ENCODE measurements at regions not wholly inside any gene's neighbourhood (a gene's known extent, or its start where the extent isn't known, plus 50 kb on each side); places are given as distances from the start of the nearest gene placed in this dataset.

GRCh38 chr17:71974051-71974450 is 146.8 kb upstream of the SOX9 start:
- no peak overlapping the region for H3K9ac ChIP-seq (ENCODE audit: low read length)
- H3K4me3 ChIP-seq (ENCODE audit: low read length), result no peak overlapping the region
- no peaks in the 10 kb centered on the region for H3K36me3 ChIP-seq (ENCODE audit: control insufficient read depth, insufficient read depth, low read length)
- peaks cover 9% of the 10 kb centered on the region for H3K4me1 ChIP-seq (ENCODE audit: control insufficient read depth, insufficient read depth, low read length)
- no peaks in the 10 kb centered on the region for H3K9me3 ChIP-seq (ENCODE audit: control insufficient read depth, low read length)
- no peaks in the 10 kb centered on the region for H3K27me3 ChIP-seq (ENCODE audit: control insufficient read depth, insufficient read depth, low read length)

GRCh38 chr17:71975331-71975801 is 145.5 kb upstream of the SOX9 start:
- Histone ChIP-seq H3K4me1 (ENCODE audit: control insufficient read depth, insufficient read depth, low read length) (peaks cover 9% of the 10 kb centered on the region), H3K36me3 (ENCODE audit: control insufficient read depth, insufficient read depth, low read length) (no peaks in the 10 kb centered on the region), H3K27me3 (ENCODE audit: control insufficient read depth, insufficient read depth, low read length) (no peaks in the 10 kb centered on the region), H3K9me3 (ENCODE audit: control insufficient read depth, low read length) (no peaks in the 10 kb centered on the region), H3K4me3 (ENCODE audit: low read length) (no peak overlapping the region), H3K9ac (ENCODE audit: low read length) (peak overlapping the region; percentile 1)

- H3K4me1 ChIP-seq (ENCODE audit: control insufficient read depth, insufficient read depth, low read length), result peaks cover 9% of the 10 kb centered on the region
- no peaks in the 10 kb centered on the region for H3K9me3 ChIP-seq (ENCODE audit: control insufficient read depth, low read length)
- H3K36me3 ChIP-seq (ENCODE audit: control insufficient read depth, insufficient read depth, low read length), result no peaks in the 10 kb centered on the region
- H3K9ac ChIP-seq (ENCODE audit: low read length), result peak overlapping the region; percentile 50
- H3K4me3 ChIP-seq (ENCODE audit: low read length), result no peak overlapping the region
- no peaks in the 10 kb centered on the region for H3K27me3 ChIP-seq (ENCODE audit: control insufficient read depth, insufficient read depth, low read length)
These were observed 144.7 kb upstream of the SOX9 start for GRCh38 chr17:71976011-71976649.

- H3K9ac ChIP-seq (ENCODE audit: low read length), result no peak overlapping the region
- H3K4me3 ChIP-seq (ENCODE audit: low read length), result no peak overlapping the region
- H3K9me3 ChIP-seq (ENCODE audit: control insufficient read depth, low read length), result no peaks in the 10 kb centered on the region
- no peaks in the 10 kb centered on the region for H3K27me3 ChIP-seq (ENCODE audit: control insufficient read depth, insufficient read depth, low read length)
- peaks cover 9% of the 10 kb centered on the region for H3K4me1 ChIP-seq (ENCODE audit: control insufficient read depth, insufficient read depth, low read length)
- H3K36me3 ChIP-seq (ENCODE audit: control insufficient read depth, insufficient read depth, low read length), result no peaks in the 10 kb centered on the region
These were observed 142.4 kb upstream of the SOX9 start for GRCh38 chr17:71978435-71978834.

GRCh38 chr17:71980171-71980570 is 140.6 kb upstream of the SOX9 start:
- Histone ChIP-seq H3K27me3 (ENCODE audit: control insufficient read depth, insufficient read depth, low read length) (no peaks in the 10 kb centered on the region), H3K9ac (ENCODE audit: low read length) (no peak overlapping the region), H3K4me1 (ENCODE audit: control insufficient read depth, insufficient read depth, low read length) (peaks cover 9% of the 10 kb centered on the region), H3K9me3 (ENCODE audit: control insufficient read depth, low read length) (no peaks in the 10 kb centered on the region), H3K36me3 (ENCODE audit: control insufficient read depth, insufficient read depth, low read length) (no peaks in the 10 kb centered on the region), H3K4me3 (ENCODE audit: low read length) (no peak overlapping the region)

GRCh38 chr17:71983828-71984227 is 137.0 kb upstream of the SOX9 start:
- H3K9me3 ChIP-seq (ENCODE audit: control insufficient read depth, low read length), result no peaks in the 10 kb centered on the region

GRCh38 chr17:71985111-71986039 is 135.4 kb upstream of the SOX9 start:
- Histone ChIP-seq H3K4me3 (ENCODE audit: low read length) (no peak overlapping the region), H3K4me1 (ENCODE audit: control insufficient read depth, insufficient read depth, low read length) (no peaks in the 10 kb centered on the region), H3K36me3 (ENCODE audit: control insufficient read depth, insufficient read depth, low read length) (no peaks in the 10 kb centered on the region), H3K27me3 (ENCODE audit: control insufficient read depth, insufficient read depth, low read length) (no peaks in the 10 kb centered on the region), H3K9me3 (ENCODE audit: control insufficient read depth, low read length) (no peaks in the 10 kb centered on the region), H3K9ac (ENCODE audit: low read length) (no peak overlapping the region)

More at GRCh38 chr17:71983828-71984227, 137.0 kb upstream of the SOX9 start:
- no peaks in the 10 kb centered on the region for H3K27me3 ChIP-seq (ENCODE audit: control insufficient read depth, insufficient read depth, low read length)
- no peaks in the 10 kb centered on the region for H3K4me1 ChIP-seq (ENCODE audit: control insufficient read depth, insufficient read depth, low read length)
- H3K4me3 ChIP-seq (ENCODE audit: low read length), result no peak overlapping the region
- no peak overlapping the region for H3K9ac ChIP-seq (ENCODE audit: low read length)
- H3K36me3 ChIP-seq (ENCODE audit: control insufficient read depth, insufficient read depth, low read length), result no peaks in the 10 kb centered on the region

- no peaks in the 10 kb centered on the region for H3K36me3 ChIP-seq (ENCODE audit: control insufficient read depth, insufficient read depth, low read length)
- no peak overlapping the region for H3K9ac ChIP-seq (ENCODE audit: low read length)
- H3K4me1 ChIP-seq (ENCODE audit: control insufficient read depth, insufficient read depth, low read length), result no peaks in the 10 kb centered on the region
- H3K27me3 ChIP-seq (ENCODE audit: control insufficient read depth, insufficient read depth, low read length), result no peaks in the 10 kb centered on the region
- H3K4me3 ChIP-seq (ENCODE audit: low read length), result no peak overlapping the region
- H3K9me3 ChIP-seq (ENCODE audit: control insufficient read depth, low read length), result no peaks in the 10 kb centered on the region
These were observed 133.9 kb upstream of the SOX9 start for GRCh38 chr17:71986886-71987285.

GRCh38 chr17:71987634-71988033 is 133.2 kb upstream of the SOX9 start:
- no peaks in the 10 kb centered on the region for H3K4me1 ChIP-seq (ENCODE audit: control insufficient read depth, insufficient read depth, low read length)
- H3K4me3 ChIP-seq (ENCODE audit: low read length), result no peak overlapping the region
- H3K36me3 ChIP-seq (ENCODE audit: control insufficient read depth, insufficient read depth, low read length), result no peaks in the 10 kb centered on the region
- H3K27me3 ChIP-seq (ENCODE audit: control insufficient read depth, insufficient read depth, low read length), result no peaks in the 10 kb centered on the region
- H3K9ac ChIP-seq (ENCODE audit: low read length), result no peak overlapping the region
- no peaks in the 10 kb centered on the region for H3K9me3 ChIP-seq (ENCODE audit: control insufficient read depth, low read length)

GRCh38 chr17:71989117-71989516 is 131.7 kb upstream of the SOX9 start:
- Histone ChIP-seq H3K27me3 (ENCODE audit: control insufficient read depth, insufficient read depth, low read length) (no peaks in the 10 kb centered on the region), H3K4me3 (ENCODE audit: low read length) (no peak overlapping the region), H3K4me1 (ENCODE audit: control insufficient read depth, insufficient read depth, low read length) (no peaks in the 10 kb centered on the region), H3K36me3 (ENCODE audit: control insufficient read depth, insufficient read depth, low read length) (no peaks in the 10 kb centered on the region), H3K9ac (ENCODE audit: low read length) (no peak overlapping the region), H3K9me3 (ENCODE audit: control insufficient read depth, low read length) (no peaks in the 10 kb centered on the region)

GRCh38 chr17:71993363-71993762 is 127.5 kb upstream of the SOX9 start:
- Histone ChIP-seq H3K36me3 (ENCODE audit: control insufficient read depth, insufficient read depth, low read length) (no peaks in the 10 kb centered on the region), H3K4me1 (ENCODE audit: control insufficient read depth, insufficient read depth, low read length) (no peaks in the 10 kb centered on the region), H3K9ac (ENCODE audit: low read length) (no peak overlapping the region), H3K4me3 (ENCODE audit: low read length) (no peak overlapping the region), H3K27me3 (ENCODE audit: control insufficient read depth, insufficient read depth, low read length) (no peaks in the 10 kb centered on the region), H3K9me3 (ENCODE audit: control insufficient read depth, low read length) (no peaks in the 10 kb centered on the region)

- H3K36me3 ChIP-seq (ENCODE audit: control insufficient read depth, insufficient read depth, low read length), result no peaks in the 10 kb centered on the region
- no peak overlapping the region for H3K4me3 ChIP-seq (ENCODE audit: low read length)
- no peaks in the 10 kb centered on the region for H3K9me3 ChIP-seq (ENCODE audit: control insufficient read depth, low read length)
- no peak overlapping the region for H3K9ac ChIP-seq (ENCODE audit: low read length)
- no peaks in the 10 kb centered on the region for H3K27me3 ChIP-seq (ENCODE audit: control insufficient read depth, insufficient read depth, low read length)
- no peaks in the 10 kb centered on the region for H3K4me1 ChIP-seq (ENCODE audit: control insufficient read depth, insufficient read depth, low read length)
These were observed 125.2 kb upstream of the SOX9 start for GRCh38 chr17:71995590-71995989.

All from mucosa of stomach (tissue), 1 donor.